Endothelial cell of umbilical vein (primary cell): ENCODE measurements at regions not wholly inside any gene's neighbourhood (a gene's known extent, or its start where the extent isn't known, plus 50 kb on each side); places are given as distances from the start of the nearest gene placed in this dataset.

Experiments used
- BruUV-seq: library from RNA; stranded (reverse); fragments of 400-500 nt; replicated peaks from 2 replicates; lab custom pipeline; 2021; lab: Mats Ljungman, UMichigan
- CTCF ChIA-PET: fragments of 300-600, 350-600 bp; sonication (Branson Sonifier 250); formaldehyde crosslinking; loops from one replicate; lab custom pipeline; 2021; ENCODE audit warnings: antibody characterized with exemption, inconsistent platforms; lab: Charles Lee
- POLR2A ChIA-PET: fragments of 300-600, 350-600 bp; sonication (Branson Sonifier 250); formaldehyde crosslinking; loops from one replicate; lab custom pipeline; 2021; ENCODE audit warnings: antibody characterized with exemption, inconsistent platforms; lab: Charles Lee
- DNase-seq: peaks from one replicate; pipeline ENCODE4 v3.0.0-alpha.2; 2011; ENCODE audit warnings: low read depth, low spot score
- FAIRE-seq: peaks from 2 replicates; lab custom pipeline; 2011; peaks lifted over from hg19 to GRCh38; lab: Jason Lieb, UNC
- H2AFZ ChIP-seq: 2 replicates; pipeline ENCODE4 v1.6.0; 2012; ENCODE audit warnings: low read depth, low read length, control low read depth, inconsistent platforms
- H3K27ac ChIP-seq: 2 replicates; pipeline ENCODE4 v1.5.1; 2011; ENCODE audit warnings: low read depth, mild to moderate bottlenecking, control low read depth, low read length, moderate library complexity; ENCODE audit not compliant: insufficient read depth
- H3K27me3 ChIP-seq, 2 experiments: 2 replicates each; pipeline versions ENCODE4 v1.6.0 to v1.6.1; 2011; ENCODE audit warnings: low read length in 2 of 2, mixed read lengths in 1 of 2; ENCODE audit not compliant: control insufficient read depth in 2 of 2, insufficient read depth in 2 of 2
- H3K36me3 ChIP-seq, 2 experiments: 2 replicates in 1 of 2; 3 replicates in 1 of 2; pipeline ENCODE4 v1.5.1; 2011; ENCODE audit warnings: low read length in 2 of 2, mild to moderate bottlenecking in 1 of 2, moderate library complexity in 1 of 2; ENCODE audit not compliant: control insufficient read depth in 2 of 2, insufficient read depth in 2 of 2; ENCODE audit errors: extremely low read depth in 1 of 2
- H3K4me1 ChIP-seq: 3 replicates; pipeline ENCODE4 v1.5.1; 2011; ENCODE audit warnings: mild to moderate bottlenecking, low read length; ENCODE audit not compliant: control insufficient read depth, insufficient read depth; ENCODE audit errors: extremely low read depth
- H3K4me2 ChIP-seq: 2 replicates; pipeline ENCODE4 v1.6.1; 2011; ENCODE audit warnings: low read length, control low read depth, mixed read lengths; ENCODE audit not compliant: insufficient read depth
- H3K4me3 ChIP-seq, 3 experiments: fragments of 200-600 bp in 1 of 3; sonication (generic), shearing (Covaris generic) in 1 of 3; replicated peaks in 1 of 3; 2 replicates each; pipeline ENCODE4 v1.5.1; 2011 to 2016; ENCODE audit warnings: control low read depth in 3 of 3, low read length in 3 of 3, mild to moderate bottlenecking in 2 of 3, inconsistent platforms in 1 of 3, low read depth in 1 of 3, moderate library complexity in 1 of 3; ENCODE audit not compliant: insufficient read depth in 1 of 3
- H3K79me2 ChIP-seq: 2 replicates; pipeline ENCODE4 v1.6.0; 2012; ENCODE audit warnings: low read length, inconsistent platforms; ENCODE audit not compliant: control insufficient read depth, insufficient read depth
- H3K9ac ChIP-seq: replicated peaks from 2 replicates; pipeline ENCODE3; 2011; ENCODE audit warnings: low read length, control low read depth; ENCODE audit not compliant: insufficient read depth; ENCODE audit errors: extremely low read depth
- H3K9me1 ChIP-seq: replicated peaks from 3 replicates; pipeline ENCODE4 v1.6.0; 2011; ENCODE audit warnings: mild to moderate bottlenecking, low read length; ENCODE audit not compliant: control insufficient read depth, insufficient read depth; ENCODE audit errors: extremely low read depth
- H3K9me3 ChIP-seq: replicated peaks from 2 replicates; pipeline ENCODE4 v1.5.1; 2012; ENCODE audit warnings: low read length, inconsistent platforms; ENCODE audit not compliant: control insufficient read depth, insufficient read depth
- H4K20me1 ChIP-seq: replicated peaks from 2 replicates; pipeline ENCODE3; 2011; ENCODE audit warnings: mild to moderate bottlenecking, low read length; ENCODE audit not compliant: control insufficient read depth, insufficient read depth; ENCODE audit errors: extremely low read depth
- CTCF ChIP-seq, 2 donors: IDR thresholded peaks; 1 replicate in 1 of 2; 2 replicates in 1 of 2; pipeline ENCODE4 v1.5.1; 2011; ENCODE audit warnings: low read length in 2 of 2, mild to moderate bottlenecking in 2 of 2, moderate library complexity in 2 of 2, control low read depth in 1 of 2, inconsistent platforms in 1 of 2, low read depth in 1 of 2; ENCODE audit not compliant: insufficient read depth in 1 of 2; ENCODE audit errors: extremely low read depth in 1 of 2
- EZH2 ChIP-seq: IDR thresholded peaks from 2 replicates; pipeline ENCODE4 v1.6.1; 2012; ENCODE audit warnings: borderline replicate concordance, low read depth, mild to moderate bottlenecking, moderate library complexity, low read length, inconsistent platforms; ENCODE audit not compliant: severe bottlenecking
- FOS ChIP-seq: IDR thresholded peaks from 2 replicates; pipeline ENCODE4 v1.6.1; 2011; ENCODE audit warnings: mild to moderate bottlenecking, low read length, moderate library complexity, borderline replicate concordance; ENCODE audit not compliant: insufficient read depth
- GATA2 ChIP-seq: IDR thresholded peaks from 2 replicates; pipeline ENCODE4 v1.7.0; 2011; ENCODE audit warnings: low read depth, mild to moderate bottlenecking, moderate library complexity, mixed read lengths, low read length; ENCODE audit not compliant: insufficient read length, insufficient read depth
- JUN ChIP-seq: IDR thresholded peaks from 2 replicates; pipeline ENCODE4 v1.6.1; 2011; ENCODE audit warnings: borderline replicate concordance, low read depth; ENCODE audit not compliant: insufficient read length, insufficient read depth
- MAX ChIP-seq: IDR thresholded peaks from 2 replicates; pipeline ENCODE4 v1.6.1; 2011; ENCODE audit not compliant: insufficient read depth, insufficient read length
- MYC ChIP-seq: IDR thresholded peaks from one replicate; pipeline ENCODE4 v1.6.1; 2011; ENCODE audit warnings: mild to moderate bottlenecking, low read depth, low read length
- POLR2A ChIP-seq: IDR thresholded peaks from 2 replicates; pipeline ENCODE4 v1.6.1; 2012; ENCODE audit warnings: low read depth, mild to moderate bottlenecking, control low read depth, low read length
- POLR2AphosphoS5 ChIP-seq: IDR thresholded peaks from 2 replicates; pipeline ENCODE4 v1.6.1; 2012; ENCODE audit warnings: low read depth, mild to moderate bottlenecking, control low read depth, low read length, moderate library complexity; ENCODE audit not compliant: insufficient read depth
- dilution Hi-C: fragments of 300-500 bp; cut with MboI; formaldehyde crosslinking; loops from one replicate; pipeline ENCODE4 v1.15.0; 2019; ENCODE audit warnings: low sequenced_read_pairs; ENCODE audit not compliant: extremely low pct_ligation_motif_present
- intact Hi-C: fragments of 100-400 bp; cut with micrococcal nuclease; formaldehyde crosslinking; loops from one replicate; pipeline ENCODE4 v1.10.0; 2022

GRCh38 chr3:176378789-176379188 lies 818.5 kb downstream of the TBL1XR1 start:
- intact Hi-C loops = no loop called here
- DNase-seq (no peak), FAIRE-seq (no peak)
- ChIA-PET POLR2A (no interaction called here), CTCF (no interaction called here)
- Histone ChIP-seq H3K9me1 (no peaks in the 10 kb centered on the region), H3K36me3 (no peaks in the 10 kb centered on the region), H3K9me3 (no peaks in the 10 kb centered on the region), H3K4me2 (no peak overlapping the region), H2AFZ (no peak overlapping the region), H3K27me3 (no peaks in the 10 kb centered on the region), H4K20me1 (no peaks in the 10 kb centered on the region), H3K27ac (no peak overlapping the region), H3K9ac (no peak overlapping the region), H3K4me3 (no peak overlapping the region), H3K4me1 (no peaks in the 10 kb centered on the region), H3K79me2 (no peaks in the 10 kb centered on the region)
- TF ChIP-seq POLR2A = no peak
- no peak for TF ChIP-seq MYC
- no peak for TF ChIP-seq JUN
- TF ChIP-seq GATA2 = no peak
- TF ChIP-seq FOS = no peak
- no peak for TF ChIP-seq POLR2AphosphoS5
- no peak for TF ChIP-seq MAX
- no peak for TF ChIP-seq CTCF (IDR thresholded peaks at IDR 0.05; ENCODE audit: extremely low read depth in 1 of 2, insufficient read depth in 1 of 2, low read depth in 1 of 2, low read length in 2 of 2)
- TF ChIP-seq EZH2 = no peak
- no TSS peak for BruUV-seq
- dilution Hi-C loops = no loop called here
